ENCODE measurements at regions not wholly inside any gene's neighbourhood (a gene's known extent, or its start where the extent isn't known, plus 50 kb on each side); places are given as distances from the start of the nearest gene placed in this dataset.

DNA sequence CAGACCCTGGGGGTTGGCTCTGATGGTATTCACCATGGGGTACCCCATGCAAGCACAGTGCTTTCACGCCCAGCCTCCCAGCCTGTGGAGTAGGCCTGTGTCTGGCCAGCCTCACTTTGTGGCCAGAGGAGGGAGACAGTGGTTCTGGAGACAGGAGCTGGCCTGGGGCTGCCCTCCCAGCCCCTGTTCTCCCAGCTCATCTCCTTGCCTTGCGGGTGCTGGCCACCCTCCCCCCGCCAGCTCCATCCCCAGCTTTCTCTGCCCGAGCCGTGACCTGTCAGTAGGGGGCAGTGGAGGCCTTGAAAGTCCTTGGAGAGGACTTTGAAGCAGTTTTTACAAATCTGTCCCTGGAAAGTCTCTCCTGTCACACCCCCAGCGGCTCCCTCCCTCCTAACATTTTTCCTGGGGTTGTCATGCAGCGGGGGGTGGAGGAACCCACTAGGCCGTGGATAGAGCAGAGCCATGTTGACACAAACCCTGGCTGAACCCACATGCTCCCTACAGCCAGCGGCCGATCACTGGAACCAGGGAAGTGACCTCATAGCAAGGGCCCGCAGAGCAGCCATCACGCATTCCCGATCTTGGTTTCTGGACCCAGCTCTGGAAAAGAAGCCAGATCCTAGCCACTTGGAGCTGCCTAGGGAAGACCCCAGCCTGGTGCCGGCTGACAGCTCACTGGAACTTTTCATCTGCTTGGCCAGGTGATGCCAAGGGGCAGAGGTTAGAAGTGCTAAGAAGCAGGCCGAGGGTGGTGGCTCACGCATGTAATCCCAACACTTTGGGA is 289.4 kb downstream of the SEC14L1 start (continued):
- no peak for TF ChIP-seq ZNF180 (CRISPR knock-in tag; IDR thresholded peaks at IDR 0.05; ENCODE audit: borderline replicate concordance, low read depth)
- peak; percentile 68; the same call in 1 of the 2 replicates for TF ChIP-seq GMEB1 (CRISPR knock-in tag; IDR thresholded peaks at IDR 0.05; ENCODE audit: borderline replicate concordance)
- TF ChIP-seq E2F1 (CRISPR knock-in tag; IDR thresholded peaks at IDR 0.05): no peak
- TF ChIP-seq ZNF720 (CRISPR knock-in tag; IDR thresholded peaks at IDR 0.05): no peak
- no peak for TF ChIP-seq TCF12 (IDR thresholded peaks at IDR 0.05)
- TF ChIP-seq TCF12 (CRISPR knock-in tag; IDR thresholded peaks at IDR 0.05): no peak
- TF ChIP-seq STAT6 (CRISPR knock-in tag; IDR thresholded peaks at IDR 0.05; ENCODE audit: borderline replicate concordance): peak; percentile 86; the same call in 1 of the 2 replicates
- TF ChIP-seq GABPB1 (CRISPR knock-in tag; IDR thresholded peaks at IDR 0.05): peak; percentile 73
- no peak; the same call in 1 of the 2 replicates for TF ChIP-seq ATF6 (CRISPR knock-in tag; conservative IDR thresholded peaks at IDR 0.05)
- TF ChIP-seq FOSL1 (CRISPR knock-in tag; IDR thresholded peaks at IDR 0.05; ENCODE audit: borderline replicate concordance): no peak
- no peak; the same call in 1 of the 2 replicates for TF ChIP-seq ZNF768 (CRISPR knock-in tag; IDR thresholded peaks at IDR 0.05)
- TF ChIP-seq FOXC1 (CRISPR knock-in tag; IDR thresholded peaks at IDR 0.05; ENCODE audit: borderline replicate concordance): no peak
- TF ChIP-seq ZFYVE20 (CRISPR knock-in tag; IDR thresholded peaks at IDR 0.05; ENCODE audit: borderline replicate concordance, low read depth): no peak
- TF ChIP-seq FOXP4 (CRISPR knock-in tag; IDR thresholded peaks at IDR 0.05): no peak; the same call in 1 of the 2 replicates
- TF ChIP-seq ZNF296 (CRISPR knock-in tag; conservative IDR thresholded peaks at IDR 0.05): no peak
- peak; percentile 85 for TF ChIP-seq STAG1 (CRISPR knock-in tag; IDR thresholded peaks at IDR 0.05)
- TF ChIP-seq NFE2 (CRISPR knock-in tag; IDR thresholded peaks at IDR 0.05): no peak
- TF ChIP-seq KDM6A (CRISPR knock-in tag; IDR thresholded peaks at IDR 0.05; ENCODE audit: low read depth): 0 out of 2 replicates have a peak, but pooled peaks have one; percentile 35
- TF ChIP-seq SMC3 (IDR thresholded peaks at IDR 0.05; ENCODE audit: low read length): peak; percentile 85
- TF ChIP-seq, protein P1, sequence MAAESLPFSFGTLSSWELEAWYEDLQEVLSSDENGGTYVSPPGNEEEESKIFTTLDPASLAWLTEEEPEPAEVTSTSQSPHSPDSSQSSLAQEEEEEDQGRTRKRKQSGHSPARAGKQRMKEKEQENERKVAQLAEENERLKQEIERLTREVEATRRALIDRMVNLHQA (CRISPR knock-in tag; IDR thresholded peaks at IDR 0.05): no peak

Measured in HepG2 (cell line).